Lung (tissue), 11 donors: ENCODE measurements at regions not wholly inside any gene's neighbourhood (a gene's known extent, or its start where the extent isn't known, plus 50 kb on each side); places are given as distances from the start of the nearest gene placed in this dataset.
"Not testable (repeated sequence)": the region's sequence is repeated elsewhere in the genome, so short reads cannot be mapped to it uniquely, and the experiment has no call there.

Source experiments
- ATAC-seq: fragments of 200-7000 bp; cut with Tn5 transposase; one replicate; pipeline ENCODE4 v1.9.1; 2020; ENCODE audit warnings: moderate number of reproducible peaks; ENCODE audit not compliant: insufficient read depth, low FRiP score
- DNase-seq, 3 donors: peaks; one replicate each; pipeline ENCODE4 v3.0.0-alpha.2; 2013 to 2017
- H3K27ac ChIP-seq, 2 donors: one replicate each; pipeline ENCODE4 v1.5.1; 2013; ENCODE audit warnings: mild to moderate bottlenecking in 2 of 2, moderate library complexity in 2 of 2, control low read depth in 1 of 2, inconsistent platforms in 1 of 2, low read depth in 1 of 2, low read length in 1 of 2
- H3K27me3 ChIP-seq, 3 donors: one replicate each; pipeline ENCODE4 v1.5.1; 2013; ENCODE audit warnings: low read length in 2 of 3; ENCODE audit not compliant: control insufficient read depth in 3 of 3, insufficient read depth in 3 of 3
- H3K36me3 ChIP-seq, 4 donors: one replicate each; pipeline ENCODE4 v1.5.1; 2013; ENCODE audit warnings: low read length in 4 of 4, mild to moderate bottlenecking in 1 of 4, moderate library complexity in 1 of 4; ENCODE audit not compliant: control insufficient read depth in 4 of 4, insufficient read depth in 4 of 4
- H3K4me1 ChIP-seq, 5 donors: one replicate each; pipeline ENCODE4 v1.5.1; 2013; ENCODE audit warnings: low read length in 5 of 5, mild to moderate bottlenecking in 2 of 5, moderate library complexity in 1 of 5; ENCODE audit not compliant: control insufficient read depth in 5 of 5, insufficient read depth in 5 of 5
- H3K4me3 ChIP-seq: one replicate; pipeline ENCODE4 v1.5.1; 2013; ENCODE audit warnings: mild to moderate bottlenecking, control low read depth, moderate library complexity
- H3K9ac ChIP-seq, 2 donors: one replicate each; pipeline ENCODE4 v1.5.1; 2013; ENCODE audit warnings: low read length in 2 of 2, control low read depth in 1 of 2; ENCODE audit not compliant: insufficient read depth in 1 of 2
- H3K9me3 ChIP-seq, 4 donors: one replicate each; pipeline ENCODE4 v1.5.1; 2013; ENCODE audit warnings: low read length in 3 of 4, mild to moderate bottlenecking in 1 of 4, moderate library complexity in 1 of 4; ENCODE audit not compliant: control insufficient read depth in 4 of 4, insufficient read depth in 3 of 4
- CTCF ChIP-seq: IDR thresholded peaks from 2 replicates; pipeline ENCODE4 v1.5.1; 2012; ENCODE audit warnings: mild to moderate bottlenecking; ENCODE audit errors: control extremely low read depth, extremely low read depth
- WGBS, 2 donors: extraction: QIAGEN DNeasy Blood & Tissue Kit; methylation state at CpG; one replicate each; pipeline ENCODE4 v1.1.7; 2013; 5-methylcytosine and 5-hydroxymethylcytosine counted together
- donor health status: control.
- donor health status: control.
- donor health status: Bipolar disorder and iron deficiency.
- donor health status: healthy.
- donor health status: DM: yes; HTN: yes; CAD: no.

GRCh38 chr9:38518826-38519225 is 94.6 kb upstream of the IGFBPL1 start:
- 77 to 90% methylated on average over 3 of the region's 3 CpGs for WGBS, 2 donors
- Histone ChIP-seq H3K9me3 (no peaks in the 10 kb centered on the region), H3K27me3 (no peaks in the 10 kb centered on the region), H3K4me3 (no peak overlapping the region), H3K27ac (no peak overlapping the region), H3K36me3 (no peaks in the 10 kb centered on the region), H3K9ac (no peak overlapping the region), H3K4me1 (no peaks in the 10 kb centered on the region)
- no peak for TF ChIP-seq CTCF
- DNase-seq (no peak), ATAC-seq (no peak)

GRCh38 chr9:38516273-38516672 is 92.0 kb upstream of the IGFBPL1 start:
- not testable (repeated sequence) for H3K4me1 ChIP-seq, H3K9ac ChIP-seq, ATAC-seq, DNase-seq, H3K9me3 ChIP-seq, H3K4me3 ChIP-seq, H3K27ac ChIP-seq, H3K27me3 ChIP-seq, H3K36me3 ChIP-seq
- WGBS, 2 donors, result 68 to 76% methylated on average over 3 of the region's 3 CpGs

- not testable (repeated sequence) for H3K9ac ChIP-seq, DNase-seq, H3K36me3 ChIP-seq, H3K4me1 ChIP-seq, H3K27ac ChIP-seq, H3K27me3 ChIP-seq, H3K9me3 ChIP-seq, H3K4me3 ChIP-seq, ATAC-seq
- 69 to 82% methylated on average over 3 of the region's 3 CpGs for WGBS, 2 donors
These were observed 90.8 kb upstream of the IGFBPL1 start for GRCh38 chr9:38515055-38515454.

- H3K4me1 ChIP-seq, H3K9ac ChIP-seq, H3K4me3 ChIP-seq, H3K36me3 ChIP-seq, H3K9me3 ChIP-seq, H3K27me3 ChIP-seq, H3K27ac ChIP-seq, ATAC-seq, DNase-seq: not testable (repeated sequence)
- 61 to 73% methylated on average over 3 of the region's 3 CpGs for WGBS, 2 donors
These were observed 86.1 kb upstream of the IGFBPL1 start for GRCh38 chr9:38510340-38510739.

- Histone ChIP-seq H3K4me1 (no peaks in the 10 kb centered on the region), H3K4me3 (no peak overlapping the region), H3K36me3 (no peaks in the 10 kb centered on the region), H3K27ac (no peak overlapping the region), H3K27me3 (no peaks in the 10 kb centered on the region), H3K9ac (no peak overlapping the region), H3K9me3 (no peaks in the 10 kb centered on the region)
- no peak for ATAC-seq
- no peak for DNase-seq
- WGBS, 2 donors, result 75 to 78% methylated on average over 4 of the region's 4 CpGs
- no peak for TF ChIP-seq CTCF
These were observed 83.3 kb upstream of the IGFBPL1 start for GRCh38 chr9:38507587-38507986.

- H3K4me1 ChIP-seq, H3K4me3 ChIP-seq, H3K9ac ChIP-seq, H3K27me3 ChIP-seq, DNase-seq, H3K36me3 ChIP-seq, H3K9me3 ChIP-seq, H3K27ac ChIP-seq: not testable (repeated sequence)
- ATAC-seq, result peak; percentile 47
- WGBS, 2 donors, result 79 to 83% methylated on average over 4 of the region's 4 CpGs
These were observed 75.9 kb upstream of the IGFBPL1 start for GRCh38 chr9:38500171-38500570.

GRCh38 chr9:38498551-38498950 is 74.3 kb upstream of the IGFBPL1 start:
- H3K36me3 ChIP-seq, H3K4me1 ChIP-seq, DNase-seq, ATAC-seq, H3K9ac ChIP-seq, H3K27me3 ChIP-seq, H3K9me3 ChIP-seq, H3K4me3 ChIP-seq: not testable (repeated sequence)
- 65 to 72% methylated on average over 2 of the region's 2 CpGs for WGBS, 2 donors
- peak overlapping the region in 1 of 2 donors; percentile 14 for H3K27ac ChIP-seq
